Erythroblast (primary cell): ENCODE measurements at regions not wholly inside any gene's neighbourhood (a gene's known extent, or its start where the extent isn't known, plus 50 kb on each side); places are given as distances from the start of the nearest gene placed in this dataset.

ENCODE experiments used
- GATA1 ChIP-seq: IDR thresholded peaks from 2 replicates; pipeline ENCODE4 v1.6.1; 2011; ENCODE audit warnings: low read depth, mild to moderate bottlenecking, control low read depth, low read length, moderate library complexity
- POLR2A ChIP-seq: IDR thresholded peaks from 2 replicates; pipeline ENCODE4 v1.6.1; 2011; ENCODE audit warnings: mild to moderate bottlenecking, low read length

DNA sequence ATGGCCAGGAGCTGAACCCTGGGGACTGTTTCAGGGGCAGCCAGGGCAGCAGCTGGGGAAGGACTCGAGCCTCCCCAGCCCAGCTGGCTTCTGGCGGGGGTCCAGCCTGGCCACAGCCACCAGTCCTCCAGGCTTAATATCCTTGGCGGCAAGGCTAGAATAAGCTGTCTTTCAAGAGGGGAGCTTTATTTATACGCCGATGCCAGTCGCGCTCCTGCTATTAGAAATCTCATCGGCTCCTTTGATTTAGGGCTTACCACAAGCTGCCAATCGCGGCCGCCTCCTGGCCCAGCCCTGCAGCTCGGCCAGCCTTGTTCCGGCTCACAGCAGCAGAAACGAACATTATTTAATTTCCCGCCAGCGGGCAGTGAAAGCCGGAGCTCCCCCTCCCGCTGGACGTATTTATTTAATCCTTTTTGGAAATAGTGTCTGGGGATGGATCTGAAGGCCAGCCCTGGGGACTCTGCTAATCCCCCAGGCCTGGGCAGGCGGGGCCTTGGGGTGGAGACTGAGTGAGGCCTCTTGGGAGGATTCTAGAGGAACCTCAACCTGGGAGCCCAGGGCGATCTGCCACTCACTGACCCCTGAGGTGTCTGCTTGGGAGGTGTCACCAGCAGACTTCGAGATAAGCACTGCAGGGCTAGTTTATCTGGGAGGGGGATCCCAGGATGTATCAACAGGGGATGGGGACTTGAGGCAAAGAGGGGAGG, 363.1 kb downstream of the MN1 start:
- TF ChIP-seq POLR2A: no peak
- TF ChIP-seq GATA1: no peak
